DMS114 treated with DMSO at 0.1 percent for 48 hours (cell line): ENCODE measurements at regions not wholly inside any gene's neighbourhood (a gene's known extent, or its start where the extent isn't known, plus 50 kb on each side); places are given as distances from the start of the nearest gene placed in this dataset.
"Not testable (repeated sequence)": the region's sequence is repeated elsewhere in the genome, so short reads cannot be mapped to it uniquely, and the experiment has no call there.

ENCODE experiments used
- DNase-seq: peaks from one replicate; lab custom pipeline; 2025; ENCODE audit not compliant: unreplicated experiment; lab: John Stamatoyannopoulos, UW

- no peak for DNase-seq
Observed at GRCh38 chr3:81198216-81198615, 563.2 kb downstream of the GBE1 start.

GRCh38 chr3:81197386-81197785, 564.1 kb downstream of the GBE1 start:
- no peak for DNase-seq

- no peak for DNase-seq
Observed at GRCh38 chr3:81195478-81195877, 566.0 kb downstream of the GBE1 start.

GRCh38 chr3:81186412-81186811, 575.0 kb downstream of the GBE1 start:
- no peak for DNase-seq

GRCh38 chr3:81182086-81182875, 579.2 kb downstream of the GBE1 start:
- not testable (repeated sequence) for DNase-seq

GRCh38 chr3:81173514-81173913, 587.9 kb downstream of the GBE1 start:
- no peak for DNase-seq

GRCh38 chr3:81170298-81170697, 591.1 kb downstream of the GBE1 start:
- DNase-seq = no peak

GRCh38 chr3:81164806-81165205, 596.6 kb downstream of the GBE1 start:
- no peak for DNase-seq

GRCh38 chr3:81161851-81162250, 599.6 kb downstream of the GBE1 start:
- DNase-seq = no peak

- DNase-seq = no peak
Observed at GRCh38 chr3:81161100-81161499, 600.3 kb downstream of the GBE1 start.

- no peak for DNase-seq
Observed at GRCh38 chr3:81154611-81155143, 606.8 kb downstream of the GBE1 start.

GRCh38 chr3:81152156-81152555, 609.3 kb downstream of the GBE1 start:
- no peak for DNase-seq

- DNase-seq = no peak
Observed at GRCh38 chr3:81132995-81133394, 628.5 kb downstream of the GBE1 start.

- DNase-seq = no peak
Observed at GRCh38 chr3:81105789-81106488, 655.5 kb downstream of the GBE1 start.

- no peak for DNase-seq
Observed at GRCh38 chr3:81105206-81105605, 656.2 kb downstream of the GBE1 start.

- DNase-seq = no peak
Observed at GRCh38 chr3:81097889-81098288, 663.6 kb downstream of the GBE1 start.

GRCh38 chr3:81095956-81096355, 665.5 kb downstream of the GBE1 start:
- no peak for DNase-seq

GRCh38 chr3:81094986-81095385, 666.5 kb downstream of the GBE1 start:
- no peak for DNase-seq

- DNase-seq = no peak
Observed at GRCh38 chr3:81087607-81088006, 673.8 kb downstream of the GBE1 start.

GRCh38 chr3:81086348-81086747, 675.1 kb downstream of the GBE1 start:
- no peak for DNase-seq

GRCh38 chr3:81080608-81081007, 680.8 kb downstream of the GBE1 start:
- DNase-seq = no peak

GRCh38 chr3:81072591-81072990, 688.9 kb downstream of the GBE1 start:
- no peak for DNase-seq
